Adrenal gland (tissue), 9 donors: ENCODE measurements at regions not wholly inside any gene's neighbourhood (a gene's known extent, or its start where the extent isn't known, plus 50 kb on each side); places are given as distances from the start of the nearest gene placed in this dataset.
A peak's percentile ranks its signal among the peaks of the same experiment; 100 is the strongest.

Experiments
- DNase-seq, 7 donors: peaks; one replicate each; pipeline ENCODE4 v3.0.0-alpha.2; 2019 to 2020
- H3K27ac ChIP-seq, 5 donors: fragments of 200-600 bp; sonication (generic) in 4 of 5; 1 replicate in 3 of 5; 2 replicates in 2 of 5; pipeline versions ENCODE4 v1.5.1 to v1.8.0; 2016 to 2020; ENCODE audit warnings: mild to moderate bottlenecking in 1 of 5
- H3K27me3 ChIP-seq: fragments of 200-600 bp; 2 replicates; pipeline ENCODE4 v1.8.0; 2021
- H3K36me3 ChIP-seq, 2 donors: fragments of 200-600 bp; replicated peaks in 1 of 2; 1 replicate in 1 of 2; 2 replicates in 1 of 2; pipeline versions ENCODE4 v1.5.1 to v1.8.0; 2018 to 2022
- H3K4me1 ChIP-seq, 2 donors: fragments of 200-600 bp; replicated peaks in 1 of 2; 1 replicate in 1 of 2; 2 replicates in 1 of 2; pipeline versions ENCODE4 v1.5.1 to v1.8.0; 2018 to 2021
- H3K4me3 ChIP-seq, 4 donors: fragments of 200-600 bp; sonication (generic) in 3 of 4; one replicate each; pipeline ENCODE4 v1.5.1; 2016 to 2018
- H3K9me3 ChIP-seq, 3 donors: fragments of 200-600 bp; sonication (generic) in 1 of 3; replicated peaks in 1 of 3; 1 replicate in 2 of 3; 2 replicates in 1 of 3; pipeline versions ENCODE4 v1.5.1 to v1.8.0; 2016 to 2021
- POLR2A ChIP-seq, 2 donors: fragments of 450-650 bp; IDR thresholded peaks; one replicate each; pipeline ENCODE4 v1.6.1; 2017; ENCODE audit warnings: antibody characterized with exemption in 2 of 2, mild to moderate bottlenecking in 2 of 2, moderate library complexity in 1 of 2
- WGBS, 4 donors: extraction: QIAGEN DNeasy Blood & Tissue Kit in 2 of 4; methylation state at CpG; one replicate each; pipeline versions ENCODE4 v1.1.5 to v1.1.7; 2013 to 2017; 5-methylcytosine and 5-hydroxymethylcytosine counted together
- intact Hi-C, 2 donors: fragments of 100-400 bp; cut with DNase I; formaldehyde crosslinking; loops; one replicate each; pipeline versions ENCODE4 v1.14.1 to v1.15.0; 2022 to 2023
- TF ChIP-seq, protein P1 (sequence below), 6 experiments: fragments of 450-650 bp in 4 of 6; fragments of 200-600 bp in 2 of 6; sonication (generic) in 1 of 6; IDR thresholded peaks; 1 replicate in 5 of 6; 2 replicates in 1 of 6; pipeline versions ENCODE4 v1.5.1 to v1.8.0; 2016 to 2021; ENCODE audit warnings: antibody characterized with exemption in 6 of 6, mild to moderate bottlenecking in 2 of 6, moderate library complexity in 1 of 6
- donor health status: healthy with polysubstance abuse.
- donor health status: Bipolar disorder and iron deficiency.
- donor health status: DM: yes; HTN: yes; CAD: no.
- donor health status: DM: no; HTN: no; CAD: no.
- donor health status: DM: no; HTN: no; CAD: no.

DNA sequence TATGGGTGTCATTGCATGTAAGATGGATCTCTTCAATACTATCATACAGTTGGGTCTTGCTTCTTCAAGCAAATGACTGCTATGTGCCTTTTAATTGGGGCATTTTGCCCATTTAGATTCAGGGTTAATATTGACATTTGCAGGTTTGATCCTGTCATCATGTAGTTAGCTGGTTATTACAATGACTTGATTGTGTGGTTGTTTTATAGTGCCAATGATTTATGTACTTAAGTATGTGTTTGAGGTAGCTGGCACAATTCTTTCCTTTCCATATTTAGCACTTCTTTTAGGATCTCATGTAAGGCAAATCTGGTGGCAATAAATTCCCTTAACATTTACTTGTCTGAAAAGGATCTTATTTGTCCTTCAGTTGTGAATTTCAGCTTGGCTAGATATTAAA is 267.5 kb downstream of the VGLL3 start:
- Histone ChIP-seq H3K36me3 (no peaks in the 10 kb centered on the region), H3K4me3 (no peak overlapping the region), H3K4me1 (no peaks in the 10 kb centered on the region), H3K9me3 (no peaks in the 10 kb centered on the region), H3K27me3 (no peaks in the 10 kb centered on the region), H3K27ac (no peak overlapping the region)
- TF ChIP-seq, protein P1, sequence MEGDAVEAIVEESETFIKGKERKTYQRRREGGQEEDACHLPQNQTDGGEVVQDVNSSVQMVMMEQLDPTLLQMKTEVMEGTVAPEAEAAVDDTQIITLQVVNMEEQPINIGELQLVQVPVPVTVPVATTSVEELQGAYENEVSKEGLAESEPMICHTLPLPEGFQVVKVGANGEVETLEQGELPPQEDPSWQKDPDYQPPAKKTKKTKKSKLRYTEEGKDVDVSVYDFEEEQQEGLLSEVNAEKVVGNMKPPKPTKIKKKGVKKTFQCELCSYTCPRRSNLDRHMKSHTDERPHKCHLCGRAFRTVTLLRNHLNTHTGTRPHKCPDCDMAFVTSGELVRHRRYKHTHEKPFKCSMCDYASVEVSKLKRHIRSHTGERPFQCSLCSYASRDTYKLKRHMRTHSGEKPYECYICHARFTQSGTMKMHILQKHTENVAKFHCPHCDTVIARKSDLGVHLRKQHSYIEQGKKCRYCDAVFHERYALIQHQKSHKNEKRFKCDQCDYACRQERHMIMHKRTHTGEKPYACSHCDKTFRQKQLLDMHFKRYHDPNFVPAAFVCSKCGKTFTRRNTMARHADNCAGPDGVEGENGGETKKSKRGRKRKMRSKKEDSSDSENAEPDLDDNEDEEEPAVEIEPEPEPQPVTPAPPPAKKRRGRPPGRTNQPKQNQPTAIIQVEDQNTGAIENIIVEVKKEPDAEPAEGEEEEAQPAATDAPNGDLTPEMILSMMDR (IDR thresholded peaks at IDR 0.05), result no peak
- no peak for TF ChIP-seq POLR2A (IDR thresholded peaks at IDR 0.05)
- no peak for DNase-seq
- intact Hi-C loops, result no loop called here

DNA sequence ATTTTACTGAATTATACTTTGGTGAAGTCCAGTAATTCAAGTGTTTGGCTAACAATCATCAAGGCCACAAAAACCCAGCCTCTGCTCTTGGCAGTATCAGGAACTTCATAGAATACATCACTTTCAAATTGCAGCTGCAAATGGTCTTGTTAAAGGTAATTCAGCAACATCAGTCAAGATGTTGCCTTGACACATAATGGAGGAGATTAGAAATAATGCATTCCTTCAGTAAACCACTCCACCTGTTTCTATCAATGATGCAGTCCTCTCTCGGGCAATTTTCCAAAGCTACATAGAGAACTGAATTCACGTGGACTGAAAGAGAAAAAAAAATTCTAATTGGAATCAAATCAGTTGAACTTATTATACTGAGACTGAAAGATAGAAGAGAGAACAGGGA is 279.3 kb downstream of the VGLL3 start:
- Histone ChIP-seq H3K27me3 (peaks cover 7% of the 10 kb centered on the region), H3K27ac (no peak overlapping the region), H3K4me1 (no peaks in the 10 kb centered on the region), H3K36me3 (no peaks in the 10 kb centered on the region), H3K4me3 (no peak overlapping the region), H3K9me3 (no peaks in the 10 kb centered on the region)
- WGBS, 4 donors, result 59 to 69% (median 66%) methylated on average over 2 of the region's 2 CpGs
- no peak for DNase-seq
- intact Hi-C loops, result no loop called here
- TF ChIP-seq, protein P1 (IDR thresholded peaks at IDR 0.05), result no peak
- TF ChIP-seq POLR2A (IDR thresholded peaks at IDR 0.05), result no peak

DNA sequence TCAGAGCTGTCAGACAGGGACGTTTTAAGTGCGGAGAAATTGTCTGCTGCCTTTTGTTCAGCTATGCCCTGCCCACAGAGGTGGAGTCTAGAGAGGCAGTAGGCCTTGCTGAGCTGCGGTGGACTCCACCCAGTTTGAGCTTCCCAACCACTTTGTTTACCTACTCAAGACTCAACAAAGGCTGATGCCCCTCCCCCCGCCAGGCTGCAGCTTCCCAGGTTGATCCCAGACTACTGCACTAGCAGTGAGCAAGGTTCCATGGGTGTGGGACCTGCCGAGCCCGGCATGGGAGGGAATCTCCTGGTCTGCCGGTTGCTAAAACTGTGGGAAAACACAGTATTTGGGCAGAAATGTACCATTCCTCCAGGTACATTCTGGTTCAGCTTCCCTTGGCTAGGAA is 282.1 kb downstream of the VGLL3 start:
- intact Hi-C loops, result no loop called here
- H3K4me3 ChIP-seq, result no peak overlapping the region
- peaks cover 7% of the 10 kb centered on the region for H3K27me3 ChIP-seq
- no peaks in the 10 kb centered on the region for H3K4me1 ChIP-seq
- no peak overlapping the region for H3K27ac ChIP-seq
- DNase-seq, result no peak
- TF ChIP-seq, protein P1 (IDR thresholded peaks at IDR 0.05), result no peak
- TF ChIP-seq POLR2A (IDR thresholded peaks at IDR 0.05), result no peak
- H3K36me3 ChIP-seq, result no peaks in the 10 kb centered on the region
- no peaks in the 10 kb centered on the region for H3K9me3 ChIP-seq
- WGBS, 4 donors, result 63 to 85% (median 82%) methylated on average over 4 to 7 of the region's 7 CpGs

DNA sequence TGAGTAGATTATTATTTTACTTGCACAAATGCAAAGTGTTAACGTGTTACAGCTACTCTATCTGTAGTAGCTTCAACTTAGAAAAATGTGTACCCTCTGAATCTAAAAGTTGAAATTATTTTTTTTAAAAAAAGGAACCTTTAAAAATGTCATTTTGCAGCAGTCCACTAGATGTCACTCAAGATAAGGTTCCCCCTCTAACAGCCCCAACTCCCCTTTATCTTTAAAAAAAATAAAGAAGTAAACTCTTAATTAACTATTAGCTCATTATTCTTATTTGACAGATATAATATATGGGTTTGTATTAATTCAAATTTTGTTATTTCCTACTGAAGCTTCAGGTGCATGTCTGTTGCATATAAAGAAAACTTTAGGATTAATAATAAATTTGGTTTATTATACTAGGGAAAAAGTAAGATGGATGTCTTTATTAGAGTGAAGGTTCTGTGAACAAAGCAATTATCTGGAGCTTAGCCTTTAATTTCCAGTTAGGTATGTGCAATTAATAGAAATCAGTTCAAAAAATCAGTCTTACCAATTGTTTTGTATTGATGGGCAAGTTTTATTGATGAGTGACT is 288.5 kb downstream of the VGLL3 start:
- DNase-seq, result no peak
- no peak overlapping the region for H3K27ac ChIP-seq
- 11 to 15% (median 12%) methylated on average over 1 of the region's 1 CpG for WGBS, 4 donors
- H3K9me3 ChIP-seq, result no peaks in the 10 kb centered on the region
- intact Hi-C loops, result no loop called here
- no peaks in the 10 kb centered on the region for H3K27me3 ChIP-seq
- H3K4me1 ChIP-seq, result no peaks in the 10 kb centered on the region
- no peaks in the 10 kb centered on the region for H3K36me3 ChIP-seq
- no peak overlapping the region for H3K4me3 ChIP-seq
- TF ChIP-seq POLR2A (IDR thresholded peaks at IDR 0.05), result no peak
- TF ChIP-seq, protein P1 (IDR thresholded peaks at IDR 0.05), result peak in 1 of 6 experiments; percentile 43
